ENCODE measurements at regions not wholly inside any gene's neighbourhood (a gene's known extent, or its start where the extent isn't known, plus 50 kb on each side); places are given as distances from the start of the nearest gene placed in this dataset.

- DNase-seq (ENCODE audit: low spot score): no peak
- Histone ChIP-seq H3K9me2 (ENCODE audit: insufficient read depth) (0 out of 2 replicates have a peak, but pooled peaks cover 7% of the 10 kb centered on the region), H3K4me2 (no peak overlapping the region), H3K27me3 (ENCODE audit: insufficient read depth) (no peaks in the 10 kb centered on the region), H3K79me2 (replicated peaks; ENCODE audit: insufficient read depth) (no peaks in the 10 kb centered on the region), H3K27ac (ENCODE audit: low read depth) (no peak overlapping the region), H4K20me1 (replicated peaks; ENCODE audit: insufficient read depth) (no peaks in the 10 kb centered on the region), H3K4me3 (no peak overlapping the region), H3K4me1 (ENCODE audit: insufficient read depth) (no peaks in the 10 kb centered on the region), H2AFZ (no peak overlapping the region), H3K36me3 (ENCODE audit: insufficient read depth) (no peaks in the 10 kb centered on the region), H3F3A (replicated peaks; ENCODE audit: low read depth) (no peaks in the 10 kb centered on the region)
- ATAC-seq: no peak
- no peak overlapping the region for H3K4me3 Mint-ChIP-seq
- H3K9me3 Mint-ChIP-seq: peaks cover 12% of the 10 kb centered on the region; the same call in 2 of the 3 replicates
- TF ChIP-seq ZNF462 (CRISPR knock-in tag; IDR thresholded peaks at IDR 0.05): no peak
- no peak for TF ChIP-seq CTCF (conservative IDR thresholded peaks at IDR 0.05; ENCODE audit: low read depth in 2 of 2)
- TF ChIP-seq JUNB (IDR thresholded peaks at IDR 0.05; ENCODE audit: unreplicated experiment): no peak
- TF ChIP-seq REST (IDR thresholded peaks at IDR 0.05; ENCODE audit: unreplicated experiment): no peak
- TF ChIP-seq NANOG (IDR thresholded peaks at IDR 0.05; ENCODE audit: borderline replicate concordance): no peak
- no peak for TF ChIP-seq EZH2 (IDR thresholded peaks at IDR 0.05; ENCODE audit: low read depth, unreplicated experiment)
- TF ChIP-seq ZNF114 (CRISPR knock-in tag; IDR thresholded peaks at IDR 0.05): no peak
- TF ChIP-seq ETS1 (IDR thresholded peaks at IDR 0.05): no peak
- no peak for TF ChIP-seq ZNF331 (CRISPR knock-in tag; IDR thresholded peaks at IDR 0.05; ENCODE audit: low read depth)
- TF ChIP-seq CREB1 (CRISPR knock-in tag; IDR thresholded peaks at IDR 0.05; ENCODE audit: low read depth): no peak
- no peak for TF ChIP-seq POLR2AphosphoS5 (IDR thresholded peaks at IDR 0.05; ENCODE audit: low read depth)
- H3K27me3 Mint-ChIP-seq (ENCODE audit: insufficient read depth, low read depth, poor library complexity): peaks cover 5% of the 10 kb centered on the region
- no peak overlapping the region for H3K27ac Mint-ChIP-seq
- H3K36me3 Mint-ChIP-seq (ENCODE audit: low read depth): 0 out of 3 replicates have a peak, but pooled peaks cover 4% of the 10 kb centered on the region
- peaks cover 3% of the 10 kb centered on the region; the same call in 1 of the 3 replicates for H3K4me1 Mint-ChIP-seq
These were observed 105.4 kb downstream of the CD83 start for GRCh38 chr6:14222956-14223355.
